ENCODE measurements at regions not wholly inside any gene's neighbourhood (a gene's known extent, or its start where the extent isn't known, plus 50 kb on each side); places are given as distances from the start of the nearest gene placed in this dataset.
"Not testable (repeated sequence)": the region's sequence is repeated elsewhere in the genome, so short reads cannot be mapped to it uniquely, and the experiment has no call there.

GRCh38 chr1:221527302-221527701 is 214.6 kb downstream of the DUSP10 start:
- no peak for DNase-seq (ENCODE audit: low spot score)

- no peak for DNase-seq (ENCODE audit: low spot score)
Measured at GRCh38 chr1:221527886-221528624, 213.8 kb downstream of the DUSP10 start.

GRCh38 chr1:221530159-221530558 is 211.7 kb downstream of the DUSP10 start:
- DNase-seq (ENCODE audit: low spot score), result not testable (repeated sequence)

GRCh38 chr1:221530791-221531190 is 211.1 kb downstream of the DUSP10 start:
- no peak for DNase-seq (ENCODE audit: low spot score)

GRCh38 chr1:221532071-221532773 is 209.7 kb downstream of the DUSP10 start:
- no peak for DNase-seq (ENCODE audit: low spot score)

- no peak for DNase-seq (ENCODE audit: low spot score)
Measured at GRCh38 chr1:221541296-221541695, 200.6 kb downstream of the DUSP10 start.

GRCh38 chr1:221543529-221544120 is 198.3 kb downstream of the DUSP10 start:
- peak; percentile 15 for DNase-seq (ENCODE audit: low spot score)

- DNase-seq (ENCODE audit: low spot score), result no peak
Measured at GRCh38 chr1:221548942-221549341, 192.9 kb downstream of the DUSP10 start.

GRCh38 chr1:221549815-221550214 is 192.1 kb downstream of the DUSP10 start:
- no peak for DNase-seq (ENCODE audit: low spot score)

GRCh38 chr1:221552792-221553191 is 189.1 kb downstream of the DUSP10 start:
- DNase-seq (ENCODE audit: low spot score), result not testable (repeated sequence)

GRCh38 chr1:221555689-221556433 is 186.0 kb downstream of the DUSP10 start:
- DNase-seq (ENCODE audit: low spot score), result no peak

GRCh38 chr1:221556435-221556834 is 185.5 kb downstream of the DUSP10 start:
- no peak for DNase-seq (ENCODE audit: low spot score)

GRCh38 chr1:221557013-221557412 is 184.9 kb downstream of the DUSP10 start:
- DNase-seq (ENCODE audit: low spot score), result no peak

- DNase-seq (ENCODE audit: low spot score), result no peak
Measured at GRCh38 chr1:221558396-221558795, 183.5 kb downstream of the DUSP10 start.

GRCh38 chr1:221559911-221560310 is 182.0 kb downstream of the DUSP10 start:
- no peak for DNase-seq (ENCODE audit: low spot score)

- DNase-seq (ENCODE audit: low spot score), result no peak
Measured at GRCh38 chr1:221562542-221563475, 179.1 kb downstream of the DUSP10 start.

GRCh38 chr1:221563476-221563921 is 178.4 kb downstream of the DUSP10 start:
- no peak for DNase-seq (ENCODE audit: low spot score)

GRCh38 chr1:221564891-221565290 is 177.0 kb downstream of the DUSP10 start:
- no peak for DNase-seq (ENCODE audit: low spot score)

- no peak for DNase-seq (ENCODE audit: low spot score)
Measured at GRCh38 chr1:221565711-221566110, 176.2 kb downstream of the DUSP10 start.

GRCh38 chr1:221567859-221568507 is 173.9 kb downstream of the DUSP10 start:
- no peak for DNase-seq (ENCODE audit: low spot score)

GRCh38 chr1:221573756-221574155 is 168.1 kb downstream of the DUSP10 start:
- no peak for DNase-seq (ENCODE audit: low spot score)

Measured in CD4-positive, alpha-beta T cell treated with Interleukin-15 for 4 hours (primary cell).